Gastroesophageal sphincter (tissue), 3 donors: ENCODE measurements at regions not wholly inside any gene's neighbourhood (a gene's known extent, or its start where the extent isn't known, plus 50 kb on each side); places are given as distances from the start of the nearest gene placed in this dataset.

Experiments
- CTCF ChIP-seq, 4 experiments: fragments of 200-600 bp in 2 of 4; fragments of 450-650 bp in 2 of 4; sonication (generic) in 1 of 4; IDR thresholded peaks; one replicate each; pipeline ENCODE4 v1.5.1; 2017 to 2019; ENCODE audit warnings: antibody characterized with exemption in 4 of 4, mild to moderate bottlenecking in 2 of 4, moderate library complexity in 2 of 4
- EP300 ChIP-seq: sonication (generic); formaldehyde crosslinking; IDR thresholded peaks from one replicate; pipeline ENCODE4 v1.6.1; 2017; ENCODE audit warnings: antibody characterized with exemption, mild to moderate bottlenecking

- no peak for TF ChIP-seq CTCF (IDR thresholded peaks at IDR 0.05)
- TF ChIP-seq EP300: no peak
Observed at GRCh38 chr4:136841526-136841925, 690.8 kb downstream of the PCDH18 start.
